HepG2 (cell line): ENCODE measurements at regions not wholly inside any gene's neighbourhood (a gene's known extent, or its start where the extent isn't known, plus 50 kb on each side); places are given as distances from the start of the nearest gene placed in this dataset.
"Not testable (repeated sequence)": the region's sequence is repeated elsewhere in the genome, so short reads cannot be mapped to it uniquely, and the experiment has no call there.

Experiments
- HDAC1 ChIP-seq: sonication (generic); formaldehyde crosslinking; IDR thresholded peaks from 2 replicates; pipeline ENCODE4 v1.5.1; 2020; ENCODE audit warnings: mild to moderate bottlenecking, missing genetic modification reagents
- HES4 ChIP-seq: sonication (generic); formaldehyde crosslinking; IDR thresholded peaks from 2 replicates; pipeline ENCODE4 v1.9.0; 2021; ENCODE audit warnings: mild to moderate bottlenecking, missing genetic modification reagents, borderline replicate concordance
- HMG20A ChIP-seq: IDR thresholded peaks from 2 replicates; pipeline ENCODE4 v1.6.1; 2016; ENCODE audit warnings: borderline replicate concordance
- MEF2D ChIP-seq: sonication (generic); formaldehyde crosslinking; IDR thresholded peaks from 2 replicates; pipeline ENCODE4 v1.5.1; 2020; ENCODE audit warnings: mild to moderate bottlenecking, missing genetic modification reagents
- NR2F6 ChIP-seq, 2 experiments: IDR thresholded peaks; 2 replicates each; pipeline ENCODE4 v1.6.1; 2016; ENCODE audit warnings: antibody characterized with exemption in 1 of 2, mild to moderate bottlenecking in 1 of 2
- ZBTB21 ChIP-seq: sonication (generic); formaldehyde crosslinking; IDR thresholded peaks from 2 replicates; pipeline ENCODE4 v1.4.0; 2020; ENCODE audit warnings: missing genetic modification reagents
- TF ChIP-seq, protein P1 (sequence below), 2 experiments: sonication (generic) in 1 of 2; formaldehyde crosslinking in 1 of 2; IDR thresholded peaks; 2 replicates each; pipeline versions ENCODE4 v1.4.0 to v1.6.1; 2018 to 2020; ENCODE audit warnings: missing genetic modification reagents in 2 of 2, borderline replicate concordance in 1 of 2, low read depth in 1 of 2, mild to moderate bottlenecking in 1 of 2, missing biosample characterization in 1 of 2
- TF ChIP-seq, protein P2 (sequence below): sonication (generic); formaldehyde crosslinking; IDR thresholded peaks from 2 replicates; pipeline ENCODE4 v1.4.0; 2020; ENCODE audit warnings: missing genetic modification reagents
- TF ChIP-seq, protein P3 (sequence below): IDR thresholded peaks from 2 replicates; pipeline ENCODE4 v1.6.1; 2016; ENCODE audit warnings: low read depth, missing genetic modification reagents, missing compliant biosample characterization
- TF ChIP-seq, protein P4 (sequence below): IDR thresholded peaks from 2 replicates; pipeline ENCODE4 v1.6.1; 2016
- TF ChIP-seq, protein P5 (sequence below): sonication (generic); formaldehyde crosslinking; conservative IDR thresholded peaks from 2 replicates; pipeline ENCODE4 v1.4.0; 2020; ENCODE audit warnings: mild to moderate bottlenecking, missing genetic modification reagents, moderate library complexity

- TF ChIP-seq, protein P1, sequence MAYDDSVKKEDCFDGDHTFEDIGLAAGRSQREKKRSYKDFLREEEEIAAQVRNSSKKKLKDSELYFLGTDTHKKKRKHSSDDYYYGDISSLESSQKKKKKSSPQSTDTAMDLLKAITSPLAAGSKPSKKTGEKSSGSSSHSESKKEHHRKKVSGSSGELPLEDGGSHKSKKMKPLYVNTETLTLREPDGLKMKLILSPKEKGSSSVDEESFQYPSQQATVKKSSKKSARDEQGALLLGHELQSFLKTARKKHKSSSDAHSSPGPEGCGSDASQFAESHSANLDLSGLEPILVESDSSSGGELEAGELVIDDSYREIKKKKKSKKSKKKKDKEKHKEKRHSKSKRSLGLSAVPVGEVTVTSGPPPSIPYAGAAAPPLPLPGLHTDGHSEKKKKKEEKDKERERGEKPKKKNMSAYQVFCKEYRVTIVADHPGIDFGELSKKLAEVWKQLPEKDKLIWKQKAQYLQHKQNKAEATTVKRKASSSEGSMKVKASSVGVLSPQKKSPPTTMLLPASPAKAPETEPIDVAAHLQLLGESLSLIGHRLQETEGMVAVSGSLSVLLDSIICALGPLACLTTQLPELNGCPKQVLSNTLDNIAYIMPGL (CRISPR knock-in tag; IDR thresholded peaks at IDR 0.05; ENCODE audit: borderline replicate concordance in 1 of 2, low read depth in 1 of 2), result 0 out of 4 replicates have a peak, but pooled peaks of 1 of the 2 experiments have one; percentile 18
- TF ChIP-seq, protein P2, sequence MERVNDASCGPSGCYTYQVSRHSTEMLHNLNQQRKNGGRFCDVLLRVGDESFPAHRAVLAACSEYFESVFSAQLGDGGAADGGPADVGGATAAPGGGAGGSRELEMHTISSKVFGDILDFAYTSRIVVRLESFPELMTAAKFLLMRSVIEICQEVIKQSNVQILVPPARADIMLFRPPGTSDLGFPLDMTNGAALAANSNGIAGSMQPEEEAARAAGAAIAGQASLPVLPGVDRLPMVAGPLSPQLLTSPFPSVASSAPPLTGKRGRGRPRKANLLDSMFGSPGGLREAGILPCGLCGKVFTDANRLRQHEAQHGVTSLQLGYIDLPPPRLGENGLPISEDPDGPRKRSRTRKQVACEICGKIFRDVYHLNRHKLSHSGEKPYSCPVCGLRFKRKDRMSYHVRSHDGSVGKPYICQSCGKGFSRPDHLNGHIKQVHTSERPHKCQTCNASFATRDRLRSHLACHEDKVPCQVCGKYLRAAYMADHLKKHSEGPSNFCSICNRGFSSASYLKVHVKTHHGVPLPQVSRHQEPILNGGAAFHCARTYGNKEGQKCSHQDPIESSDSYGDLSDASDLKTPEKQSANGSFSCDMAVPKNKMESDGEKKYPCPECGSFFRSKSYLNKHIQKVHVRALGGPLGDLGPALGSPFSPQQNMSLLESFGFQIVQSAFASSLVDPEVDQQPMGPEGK (CRISPR knock-in tag), result peak; percentile 46
- TF ChIP-seq HDAC1 (CRISPR knock-in tag) (peak; percentile 10; the same call in 1 of the 2 replicates), ZBTB21 (CRISPR knock-in tag) (0 out of 2 replicates have a peak, but pooled peaks have one; percentile 33), HMG20A (CRISPR knock-in tag) (0 out of 2 replicates have a peak, but pooled peaks have one; percentile 36), MEF2D (CRISPR knock-in tag) (0 out of 2 replicates have a peak, but pooled peaks have one; percentile 30), HES4 (CRISPR knock-in tag) (0 out of 2 replicates have a peak, but pooled peaks have one; percentile 1), NR2F6 (CRISPR knock-in tag; IDR thresholded peaks at IDR 0.05) (0 out of 2 replicates have a peak, but pooled peaks have one; percentile 8)
- TF ChIP-seq, protein P3, sequence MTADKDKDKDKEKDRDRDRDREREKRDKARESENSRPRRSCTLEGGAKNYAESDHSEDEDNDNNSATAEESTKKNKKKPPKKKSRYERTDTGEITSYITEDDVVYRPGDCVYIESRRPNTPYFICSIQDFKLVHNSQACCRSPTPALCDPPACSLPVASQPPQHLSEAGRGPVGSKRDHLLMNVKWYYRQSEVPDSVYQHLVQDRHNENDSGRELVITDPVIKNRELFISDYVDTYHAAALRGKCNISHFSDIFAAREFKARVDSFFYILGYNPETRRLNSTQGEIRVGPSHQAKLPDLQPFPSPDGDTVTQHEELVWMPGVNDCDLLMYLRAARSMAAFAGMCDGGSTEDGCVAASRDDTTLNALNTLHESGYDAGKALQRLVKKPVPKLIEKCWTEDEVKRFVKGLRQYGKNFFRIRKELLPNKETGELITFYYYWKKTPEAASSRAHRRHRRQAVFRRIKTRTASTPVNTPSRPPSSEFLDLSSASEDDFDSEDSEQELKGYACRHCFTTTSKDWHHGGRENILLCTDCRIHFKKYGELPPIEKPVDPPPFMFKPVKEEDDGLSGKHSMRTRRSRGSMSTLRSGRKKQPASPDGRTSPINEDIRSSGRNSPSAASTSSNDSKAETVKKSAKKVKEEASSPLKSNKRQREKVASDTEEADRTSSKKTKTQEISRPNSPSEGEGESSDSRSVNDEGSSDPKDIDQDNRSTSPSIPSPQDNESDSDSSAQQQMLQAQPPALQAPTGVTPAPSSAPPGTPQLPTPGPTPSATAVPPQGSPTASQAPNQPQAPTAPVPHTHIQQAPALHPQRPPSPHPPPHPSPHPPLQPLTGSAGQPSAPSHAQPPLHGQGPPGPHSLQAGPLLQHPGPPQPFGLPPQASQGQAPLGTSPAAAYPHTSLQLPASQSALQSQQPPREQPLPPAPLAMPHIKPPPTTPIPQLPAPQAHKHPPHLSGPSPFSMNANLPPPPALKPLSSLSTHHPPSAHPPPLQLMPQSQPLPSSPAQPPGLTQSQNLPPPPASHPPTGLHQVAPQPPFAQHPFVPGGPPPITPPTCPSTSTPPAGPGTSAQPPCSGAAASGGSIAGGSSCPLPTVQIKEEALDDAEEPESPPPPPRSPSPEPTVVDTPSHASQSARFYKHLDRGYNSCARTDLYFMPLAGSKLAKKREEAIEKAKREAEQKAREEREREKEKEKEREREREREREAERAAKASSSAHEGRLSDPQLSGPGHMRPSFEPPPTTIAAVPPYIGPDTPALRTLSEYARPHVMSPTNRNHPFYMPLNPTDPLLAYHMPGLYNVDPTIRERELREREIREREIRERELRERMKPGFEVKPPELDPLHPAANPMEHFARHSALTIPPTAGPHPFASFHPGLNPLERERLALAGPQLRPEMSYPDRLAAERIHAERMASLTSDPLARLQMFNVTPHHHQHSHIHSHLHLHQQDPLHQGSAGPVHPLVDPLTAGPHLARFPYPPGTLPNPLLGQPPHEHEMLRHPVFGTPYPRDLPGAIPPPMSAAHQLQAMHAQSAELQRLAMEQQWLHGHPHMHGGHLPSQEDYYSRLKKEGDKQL, result 0 out of 2 replicates have a peak, but pooled peaks have one; percentile 13
- TF ChIP-seq NR2F6 (IDR thresholded peaks at IDR 0.05), result not testable (repeated sequence)
- TF ChIP-seq, protein P4, sequence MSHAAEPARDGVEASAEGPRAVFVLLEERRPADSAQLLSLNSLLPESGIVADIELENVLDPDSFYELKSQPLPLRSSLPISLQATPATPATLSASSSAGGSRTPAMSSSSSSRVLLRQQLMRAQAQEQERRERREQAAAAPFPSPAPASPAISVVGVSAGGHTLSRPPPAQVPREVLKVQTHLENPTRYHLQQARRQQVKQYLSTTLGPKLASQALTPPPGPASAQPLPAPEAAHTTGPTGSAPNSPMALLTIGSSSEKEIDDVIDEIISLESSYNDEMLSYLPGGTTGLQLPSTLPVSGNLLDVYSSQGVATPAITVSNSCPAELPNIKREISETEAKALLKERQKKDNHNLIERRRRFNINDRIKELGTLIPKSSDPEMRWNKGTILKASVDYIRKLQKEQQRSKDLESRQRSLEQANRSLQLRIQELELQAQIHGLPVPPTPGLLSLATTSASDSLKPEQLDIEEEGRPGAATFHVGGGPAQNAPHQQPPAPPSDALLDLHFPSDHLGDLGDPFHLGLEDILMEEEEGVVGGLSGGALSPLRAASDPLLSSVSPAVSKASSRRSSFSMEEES (CRISPR knock-in tag), result 0 out of 2 replicates have a peak, but pooled peaks have one; percentile 49
- TF ChIP-seq, protein P5, sequence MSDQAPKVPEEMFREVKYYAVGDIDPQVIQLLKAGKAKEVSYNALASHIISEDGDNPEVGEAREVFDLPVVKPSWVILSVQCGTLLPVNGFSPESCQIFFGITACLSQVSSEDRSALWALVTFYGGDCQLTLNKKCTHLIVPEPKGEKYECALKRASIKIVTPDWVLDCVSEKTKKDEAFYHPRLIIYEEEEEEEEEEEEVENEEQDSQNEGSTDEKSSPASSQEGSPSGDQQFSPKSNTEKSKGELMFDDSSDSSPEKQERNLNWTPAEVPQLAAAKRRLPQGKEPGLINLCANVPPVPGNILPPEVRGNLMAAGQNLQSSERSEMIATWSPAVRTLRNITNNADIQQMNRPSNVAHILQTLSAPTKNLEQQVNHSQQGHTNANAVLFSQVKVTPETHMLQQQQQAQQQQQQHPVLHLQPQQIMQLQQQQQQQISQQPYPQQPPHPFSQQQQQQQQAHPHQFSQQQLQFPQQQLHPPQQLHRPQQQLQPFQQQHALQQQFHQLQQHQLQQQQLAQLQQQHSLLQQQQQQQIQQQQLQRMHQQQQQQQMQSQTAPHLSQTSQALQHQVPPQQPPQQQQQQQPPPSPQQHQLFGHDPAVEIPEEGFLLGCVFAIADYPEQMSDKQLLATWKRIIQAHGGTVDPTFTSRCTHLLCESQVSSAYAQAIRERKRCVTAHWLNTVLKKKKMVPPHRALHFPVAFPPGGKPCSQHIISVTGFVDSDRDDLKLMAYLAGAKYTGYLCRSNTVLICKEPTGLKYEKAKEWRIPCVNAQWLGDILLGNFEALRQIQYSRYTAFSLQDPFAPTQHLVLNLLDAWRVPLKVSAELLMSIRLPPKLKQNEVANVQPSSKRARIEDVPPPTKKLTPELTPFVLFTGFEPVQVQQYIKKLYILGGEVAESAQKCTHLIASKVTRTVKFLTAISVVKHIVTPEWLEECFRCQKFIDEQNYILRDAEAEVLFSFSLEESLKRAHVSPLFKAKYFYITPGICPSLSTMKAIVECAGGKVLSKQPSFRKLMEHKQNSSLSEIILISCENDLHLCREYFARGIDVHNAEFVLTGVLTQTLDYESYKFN (CRISPR knock-in tag), result peak; percentile 46
Observed at GRCh38 chr16:88233621-88234420, 148.9 kb upstream of the ZNF469 start (continued).
